GM23338 (cell line): ENCODE measurements at regions not wholly inside any gene's neighbourhood (a gene's known extent, or its start where the extent isn't known, plus 50 kb on each side); places are given as distances from the start of the nearest gene placed in this dataset.

Source experiments
- ATAC-seq: fragments of 200-7000 bp; cut with Tn5 transposase; 3 replicates; pipeline ENCODE4 v1.9.1; 2020
- DNase-seq: peaks from one replicate; pipeline ENCODE4 v3.0.0-alpha.2; 2015; ENCODE audit warnings: low spot score
- H2AFZ ChIP-seq: fragments of 200-600 bp; sonication (generic); 2 replicates; pipeline ENCODE4 v1.8.0; 2016; ENCODE audit warnings: antibody characterized with exemption, mild to moderate bottlenecking, moderate library complexity
- H3F3A ChIP-seq: fragments of 200-600 bp; sonication (generic); replicated peaks from 2 replicates; pipeline ENCODE4 v1.8.0; 2017; ENCODE audit warnings: antibody characterized with exemption, mixed run types, low read depth
- H3K27ac ChIP-seq: fragments of 200-600 bp; sonication (generic); 2 replicates; pipeline ENCODE4 v1.6.1; 2016; ENCODE audit warnings: low read depth
- H3K27me3 ChIP-seq: fragments of 200-600 bp; sonication (generic); 2 replicates; pipeline ENCODE4 v1.8.0; 2016; ENCODE audit warnings: mild to moderate bottlenecking, mixed run types, moderate library complexity; ENCODE audit not compliant: insufficient read depth
- H3K36me3 ChIP-seq: fragments of 200-600 bp; sonication (generic); 2 replicates; pipeline ENCODE4 v1.8.0; 2016; ENCODE audit warnings: mild to moderate bottlenecking; ENCODE audit not compliant: insufficient read depth
- H3K4me1 ChIP-seq: fragments of 200-600 bp; sonication (generic); 2 replicates; pipeline ENCODE4 v1.8.0; 2016; ENCODE audit warnings: mild to moderate bottlenecking, moderate library complexity; ENCODE audit not compliant: insufficient read depth
- H3K4me2 ChIP-seq: fragments of 200-600 bp; sonication (generic); 2 replicates; pipeline ENCODE4 v1.7.1; 2017; ENCODE audit warnings: mixed run types
- H3K4me3 ChIP-seq: fragments of 200-600 bp; sonication (generic); 2 replicates; pipeline ENCODE4 v1.6.1; 2016; ENCODE audit warnings: mixed run types
- H3K79me2 ChIP-seq: fragments of 200-600 bp; sonication (generic); replicated peaks from 2 replicates; pipeline ENCODE4 v1.8.0; 2017; ENCODE audit warnings: mild to moderate bottlenecking; ENCODE audit not compliant: insufficient read depth
- H3K9me2 ChIP-seq: fragments of 200-600 bp; sonication (generic); 2 replicates; pipeline ENCODE4 v1.8.0; 2017; ENCODE audit not compliant: insufficient read depth
- H4K20me1 ChIP-seq: fragments of 200-600 bp; sonication (generic); replicated peaks from 2 replicates; pipeline ENCODE4 v1.8.0; 2017; ENCODE audit warnings: mild to moderate bottlenecking; ENCODE audit not compliant: insufficient read depth
- H3K27ac Mint-ChIP-seq: 2 replicates; pipeline ENCODE4 v1.8.0; 2020; ENCODE audit warnings: inconsistent platforms, mild to moderate bottlenecking, moderate library complexity, mixed read lengths
- H3K27me3 Mint-ChIP-seq: 3 replicates; pipeline ENCODE4 v1.8.0; 2022; ENCODE audit warnings: low read depth, mild to moderate bottlenecking, moderate library complexity, mixed read lengths, inconsistent platforms; ENCODE audit not compliant: insufficient read depth, poor library complexity
- H3K36me3 Mint-ChIP-seq: 3 replicates; pipeline ENCODE4 v1.8.0; 2021; ENCODE audit warnings: low read depth, mild to moderate bottlenecking, inconsistent platforms, moderate library complexity, mixed read lengths
- H3K4me1 Mint-ChIP-seq: 3 replicates; pipeline ENCODE4 v1.8.0; 2020; ENCODE audit warnings: mild to moderate bottlenecking, inconsistent platforms, mixed read lengths
- H3K4me3 Mint-ChIP-seq: 3 replicates; pipeline ENCODE4 v1.8.0; 2021; ENCODE audit warnings: moderate library complexity, mild to moderate bottlenecking, inconsistent platforms, mixed read lengths
- H3K9me3 Mint-ChIP-seq: 3 replicates; pipeline ENCODE4 v1.8.0; 2020; ENCODE audit warnings: moderate library complexity, mild to moderate bottlenecking, inconsistent platforms, mixed read lengths
- CREB1 ChIP-seq: fragments of 250-450 bp; sonication (Bioruptor Pico); IDR thresholded peaks from 2 replicates; pipeline ENCODE4 v1.5.0; 2020; ENCODE audit warnings: low read depth, mild to moderate bottlenecking, moderate library complexity
- ETS1 ChIP-seq: IDR thresholded peaks from 2 replicates; pipeline ENCODE4 v1.6.1; 2016; ENCODE audit warnings: antibody characterized with exemption
- EZH2 ChIP-seq: fragments of 200-600 bp; sonication (generic); IDR thresholded peaks from one replicate; pipeline ENCODE4 v1.8.0; 2017; ENCODE audit warnings: antibody characterized with exemption, mild to moderate bottlenecking, low read depth; ENCODE audit not compliant: unreplicated experiment
- EZH2phosphoT487 ChIP-seq: fragments of 200-600 bp; sonication (generic); IDR thresholded peaks from one replicate; pipeline ENCODE4 v1.8.1; 2018; ENCODE audit warnings: antibody characterized with exemption; ENCODE audit not compliant: unreplicated experiment
- JUNB ChIP-seq: IDR thresholded peaks from one replicate; pipeline ENCODE4 v1.6.1; 2016; ENCODE audit warnings: antibody characterized with exemption; ENCODE audit not compliant: unreplicated experiment
- NANOG ChIP-seq: IDR thresholded peaks from 2 replicates; pipeline ENCODE4 v1.6.1; 2016; ENCODE audit warnings: antibody characterized with exemption, borderline replicate concordance
- REST ChIP-seq: IDR thresholded peaks from one replicate; pipeline ENCODE4 v1.6.1; 2018; ENCODE audit warnings: antibody characterized with exemption; ENCODE audit not compliant: unreplicated experiment
- STAT1 ChIP-seq: IDR thresholded peaks from one replicate; pipeline ENCODE4 v1.6.1; 2016; ENCODE audit warnings: antibody characterized with exemption; ENCODE audit not compliant: unreplicated experiment
- ZNF331 ChIP-seq: fragments of 250-450 bp; sonication (Bioruptor Pico); IDR thresholded peaks from 2 replicates; pipeline ENCODE4 v1.5.0; 2020; ENCODE audit warnings: low read depth, mild to moderate bottlenecking, moderate library complexity
- TF ChIP-seq, protein P1 (sequence below), 2 experiments: fragments of 200-600 bp in 1 of 2; sonication (generic) in 1 of 2; conservative IDR thresholded peaks; 2 replicates each; pipeline versions ENCODE4 v1.5.1 to v1.6.1; 2016 to 2017; ENCODE audit warnings: antibody characterized with exemption in 2 of 2, low read depth in 2 of 2, mild to moderate bottlenecking in 2 of 2, moderate library complexity in 1 of 2

- no peak for TF ChIP-seq STAT1
- no peak for TF ChIP-seq ZNF331
- no peak for TF ChIP-seq JUNB
- no peak for TF ChIP-seq REST
- no peak for TF ChIP-seq CREB1 (CRISPR knock-in tag)
- no peak for TF ChIP-seq ETS1
Observed at GRCh38 chr5:155895484-155895883, 431.5 kb upstream of the SGCD start (continued).

GRCh38 chr5:155897761-155898160 is 429.2 kb upstream of the SGCD start:
- H4K20me1 ChIP-seq, result no peaks in the 10 kb centered on the region
- H3K36me3 Mint-ChIP-seq, result no peaks in the 10 kb centered on the region
- DNase-seq (no peak), ATAC-seq (no peak)
- no peaks in the 10 kb centered on the region for H3K9me3 Mint-ChIP-seq
- H3K4me3 Mint-ChIP-seq, result no peak overlapping the region
- no peaks in the 10 kb centered on the region for H3K36me3 ChIP-seq
- peaks cover 7% of the 10 kb centered on the region; the same call in 1 of the 3 replicates for H3K4me1 Mint-ChIP-seq
- H3K27me3 ChIP-seq, result no peaks in the 10 kb centered on the region
- peaks cover 1% of the 10 kb centered on the region for H3K27me3 Mint-ChIP-seq
- no peak overlapping the region for H3K27ac Mint-ChIP-seq
- TF ChIP-seq REST (no peak), CREB1 (CRISPR knock-in tag) (no peak), NANOG (no peak), EZH2phosphoT487 (no peak), STAT1 (no peak), EZH2 (no peak)
- TF ChIP-seq, protein P1, sequence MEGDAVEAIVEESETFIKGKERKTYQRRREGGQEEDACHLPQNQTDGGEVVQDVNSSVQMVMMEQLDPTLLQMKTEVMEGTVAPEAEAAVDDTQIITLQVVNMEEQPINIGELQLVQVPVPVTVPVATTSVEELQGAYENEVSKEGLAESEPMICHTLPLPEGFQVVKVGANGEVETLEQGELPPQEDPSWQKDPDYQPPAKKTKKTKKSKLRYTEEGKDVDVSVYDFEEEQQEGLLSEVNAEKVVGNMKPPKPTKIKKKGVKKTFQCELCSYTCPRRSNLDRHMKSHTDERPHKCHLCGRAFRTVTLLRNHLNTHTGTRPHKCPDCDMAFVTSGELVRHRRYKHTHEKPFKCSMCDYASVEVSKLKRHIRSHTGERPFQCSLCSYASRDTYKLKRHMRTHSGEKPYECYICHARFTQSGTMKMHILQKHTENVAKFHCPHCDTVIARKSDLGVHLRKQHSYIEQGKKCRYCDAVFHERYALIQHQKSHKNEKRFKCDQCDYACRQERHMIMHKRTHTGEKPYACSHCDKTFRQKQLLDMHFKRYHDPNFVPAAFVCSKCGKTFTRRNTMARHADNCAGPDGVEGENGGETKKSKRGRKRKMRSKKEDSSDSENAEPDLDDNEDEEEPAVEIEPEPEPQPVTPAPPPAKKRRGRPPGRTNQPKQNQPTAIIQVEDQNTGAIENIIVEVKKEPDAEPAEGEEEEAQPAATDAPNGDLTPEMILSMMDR (conservative IDR thresholded peaks at IDR 0.05; ENCODE audit: low read depth in 2 of 2), result no peak
- no peaks in the 10 kb centered on the region for H3K9me2 ChIP-seq
- H3K79me2 ChIP-seq, result no peaks in the 10 kb centered on the region
- H3K4me3 ChIP-seq, result no peak overlapping the region
- no peak overlapping the region for H3K27ac ChIP-seq
- H2AFZ ChIP-seq, result no peak overlapping the region
- no peaks in the 10 kb centered on the region for H3F3A ChIP-seq
- H3K4me1 ChIP-seq, result no peaks in the 10 kb centered on the region
- H3K4me2 ChIP-seq, result no peak overlapping the region
